GM18870 (cell line): ENCODE measurements at regions not wholly inside any gene's neighbourhood (a gene's known extent, or its start where the extent isn't known, plus 50 kb on each side); places are given as distances from the start of the nearest gene placed in this dataset.
"Not testable (repeated sequence)": the region's sequence is repeated elsewhere in the genome, so short reads cannot be mapped to it uniquely, and the experiment has no call there.

Experiments used
- ATAC-seq: cut with Tn5 transposase; IDR thresholded peaks from one replicate; pipeline ENCODE4 v1.9.1; 2021; ENCODE audit warnings: moderate library complexity; ENCODE audit not compliant: unreplicated experiment

DNA sequence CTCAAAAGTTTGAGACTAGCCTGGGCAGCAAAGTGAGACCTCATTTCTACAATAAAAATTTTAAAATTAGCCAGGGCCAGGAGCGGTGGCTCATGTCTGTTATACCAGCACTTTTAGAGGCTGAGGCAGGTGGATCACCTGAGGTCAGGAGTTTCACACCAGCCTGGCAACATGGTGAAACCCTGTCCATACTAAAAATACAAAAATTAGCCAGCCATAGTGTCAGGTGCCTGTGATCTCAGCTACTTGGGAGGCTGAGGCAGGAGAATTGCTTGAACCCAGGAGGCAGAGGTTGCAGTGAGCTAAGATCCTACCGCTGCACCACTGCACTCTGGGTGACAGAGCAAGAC, 85.1 kb upstream of the MAP4 start:
- ATAC-seq: not testable (repeated sequence)

DNA sequence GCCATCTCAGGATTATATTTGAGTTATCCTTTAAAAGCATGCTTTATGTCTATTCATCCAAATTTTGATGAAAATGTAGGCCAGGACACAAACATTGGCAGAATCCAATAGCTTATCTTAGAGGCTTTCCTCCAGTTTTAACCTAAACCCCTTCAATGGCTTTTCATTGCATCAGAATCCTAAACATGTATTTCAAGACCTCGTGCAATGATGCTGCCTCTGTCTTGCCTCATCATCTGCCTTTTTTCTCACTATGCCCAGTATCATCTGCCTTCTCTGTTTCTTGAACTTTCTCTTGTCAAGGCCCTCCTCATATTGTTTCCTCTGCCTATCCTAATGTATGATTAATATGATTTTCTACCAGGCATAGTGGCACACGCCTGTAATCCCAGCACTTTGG, 76.1 kb upstream of the MAP4 start:
- no peak for ATAC-seq

DNA sequence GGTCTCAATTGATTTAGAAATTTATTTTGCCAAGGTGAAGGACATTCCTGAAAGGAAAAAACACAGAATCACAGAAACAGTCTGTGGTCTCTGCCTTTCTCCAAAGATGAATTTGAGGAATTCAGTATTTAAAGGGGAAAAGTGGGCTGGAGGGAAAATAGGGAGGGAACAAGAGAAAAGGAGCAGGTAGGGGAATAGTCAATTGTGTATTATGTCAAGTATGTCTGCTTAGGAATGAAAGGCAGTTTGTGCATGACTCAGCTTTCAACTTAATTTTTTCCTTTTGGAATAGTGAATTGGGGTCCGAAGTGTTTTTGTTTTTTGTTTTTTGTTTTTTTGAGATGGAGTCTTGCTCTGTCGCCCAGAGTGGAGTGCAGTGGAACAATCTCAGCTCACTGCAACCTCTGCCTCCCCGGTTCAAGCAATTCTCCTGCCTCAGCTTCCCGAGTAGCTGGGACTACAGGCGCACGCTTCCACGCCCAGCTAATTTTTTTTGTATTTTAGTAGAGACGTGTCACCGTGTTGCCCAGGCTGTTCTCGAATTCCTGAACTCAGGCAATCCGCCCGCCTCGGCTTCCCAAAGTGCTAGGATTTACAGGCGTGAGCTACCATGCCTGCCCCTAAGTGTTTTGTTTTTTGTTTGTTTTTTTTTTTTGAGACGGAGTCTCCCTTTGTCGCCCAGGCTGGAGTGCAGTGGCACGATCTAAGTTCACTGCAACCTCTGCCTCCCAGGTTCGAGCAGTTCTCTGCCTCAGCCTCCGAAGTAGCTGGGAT, 74.1 kb upstream of the MAP4 start:
- ATAC-seq: no peak

DNA sequence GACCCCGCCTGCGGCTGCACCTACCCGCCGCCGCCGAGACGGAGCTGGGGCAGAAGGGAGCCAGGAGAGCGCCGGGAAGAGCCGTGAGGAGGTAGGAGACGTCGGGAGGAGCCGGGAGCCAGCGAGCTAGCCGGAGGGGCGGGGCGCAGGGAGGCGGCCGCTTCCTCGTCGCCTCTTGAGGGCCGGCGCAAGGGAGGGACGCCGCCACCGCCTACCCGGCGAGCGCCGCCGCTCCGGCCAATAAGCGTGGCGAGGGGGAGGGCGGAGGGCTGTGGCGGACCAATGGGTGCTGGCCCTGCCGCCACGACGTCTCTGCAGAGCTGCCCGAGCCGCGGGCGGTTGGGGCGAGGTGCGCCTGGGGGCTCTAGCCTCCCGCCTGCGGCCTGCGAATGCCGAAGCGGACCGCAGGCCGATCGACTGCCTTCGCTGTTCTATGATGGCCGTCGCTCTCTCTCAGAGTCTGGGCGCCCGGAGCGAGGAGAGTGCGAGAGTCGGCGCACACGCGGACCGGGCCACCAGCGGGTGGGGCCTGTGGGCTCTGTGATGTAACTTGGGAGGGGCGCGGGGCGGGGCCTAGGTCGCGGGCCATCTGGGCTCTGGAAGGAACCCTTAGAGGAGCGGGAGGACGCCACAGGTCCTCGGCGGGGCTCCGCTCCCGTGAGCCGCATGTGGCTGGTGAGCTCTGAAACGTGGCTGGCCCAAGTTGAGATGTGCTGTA, 72.7 kb upstream of the MAP4 start:
- ATAC-seq: peak; percentile 68

DNA sequence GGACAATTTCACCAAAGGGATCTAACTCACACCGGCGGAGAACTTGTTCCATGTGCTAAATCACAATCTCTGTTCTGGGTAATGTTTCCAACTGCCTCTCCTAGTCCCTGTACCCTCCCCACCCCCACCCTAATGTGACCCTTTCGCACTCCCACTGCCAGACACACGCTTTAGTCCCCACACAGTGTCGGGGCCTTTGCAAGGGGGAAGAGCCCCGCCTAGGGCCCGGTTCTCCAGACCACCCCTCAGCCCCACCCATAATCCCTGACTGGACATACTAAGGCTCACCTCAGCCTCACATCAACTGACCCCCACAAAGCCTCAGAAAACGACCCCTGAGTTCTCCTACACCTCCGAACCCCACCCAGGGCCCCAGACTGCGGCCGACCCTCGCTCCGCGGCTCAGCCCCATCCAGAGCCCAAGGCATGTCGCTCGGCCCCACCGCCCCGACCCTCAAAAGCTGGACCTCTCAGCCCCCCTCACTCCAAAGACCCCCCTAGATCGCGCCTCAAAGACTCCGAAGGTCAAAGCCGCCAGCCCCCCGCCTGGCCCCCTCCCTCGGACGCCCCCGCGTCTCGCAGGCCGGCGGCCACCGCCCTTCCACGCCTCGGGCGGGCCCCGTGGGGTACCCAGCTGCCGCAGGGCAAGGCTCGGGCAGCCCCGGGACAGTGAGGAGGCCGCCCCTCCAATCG, 72.0 kb upstream of the MAP4 start:
- no peak for ATAC-seq

DNA sequence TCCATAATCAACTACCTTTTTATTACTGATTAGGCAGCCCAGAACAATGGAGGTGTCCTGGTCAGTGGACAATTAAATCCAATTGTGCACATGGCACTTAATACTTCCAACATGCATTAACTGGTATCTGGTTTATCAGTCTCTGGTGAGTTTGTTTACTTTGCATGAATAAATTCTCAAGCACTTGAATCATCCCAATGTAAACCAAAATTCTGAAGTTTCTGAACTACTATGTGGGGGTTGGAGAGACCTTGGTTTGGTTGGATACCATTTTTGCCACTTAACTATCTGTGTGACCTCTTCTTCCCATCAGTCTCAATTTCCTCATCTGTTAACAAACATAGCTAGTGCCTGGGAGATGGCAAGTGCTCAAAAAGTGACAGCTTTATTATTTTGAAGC, 70.5 kb upstream of the MAP4 start:
- no peak for ATAC-seq

DNA sequence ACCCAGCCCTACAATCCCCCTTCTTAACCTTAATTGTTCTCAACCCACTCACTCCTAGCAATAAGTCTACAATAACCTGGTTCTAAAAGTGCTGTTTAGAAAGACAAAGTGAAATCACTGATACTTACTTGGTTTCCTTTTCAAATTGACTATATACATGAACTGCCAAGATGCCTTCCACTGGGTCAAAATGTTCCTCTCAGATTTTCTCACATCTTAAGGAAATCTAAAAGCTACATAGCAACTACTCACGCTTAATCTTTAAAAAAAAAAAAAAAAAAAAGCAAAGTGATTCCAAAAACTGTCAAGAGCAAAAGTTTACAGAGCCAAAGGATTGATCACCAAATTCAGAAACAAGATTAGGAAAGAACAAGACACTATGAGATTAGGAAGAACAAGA, 68.7 kb upstream of the MAP4 start:
- ATAC-seq: no peak

DNA sequence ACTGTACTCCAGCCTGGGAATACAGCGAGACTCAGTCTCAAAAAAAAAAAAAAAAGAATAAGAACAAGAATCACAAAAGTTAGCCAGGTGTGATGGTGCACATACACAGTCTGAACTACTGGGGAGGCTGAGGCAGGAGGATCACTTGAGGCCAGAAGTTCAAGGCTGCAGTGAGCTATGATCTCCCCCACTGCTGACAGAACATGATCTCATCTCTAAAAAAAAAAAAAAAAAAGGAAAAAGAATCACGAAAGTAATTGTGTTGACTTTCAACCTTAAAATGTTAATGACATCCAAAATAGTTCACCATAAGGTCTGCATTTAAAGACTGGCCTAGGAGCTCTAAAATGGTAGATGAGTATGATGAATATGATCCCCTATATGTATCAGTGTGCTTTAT, 68.0 kb upstream of the MAP4 start:
- ATAC-seq: no peak

DNA sequence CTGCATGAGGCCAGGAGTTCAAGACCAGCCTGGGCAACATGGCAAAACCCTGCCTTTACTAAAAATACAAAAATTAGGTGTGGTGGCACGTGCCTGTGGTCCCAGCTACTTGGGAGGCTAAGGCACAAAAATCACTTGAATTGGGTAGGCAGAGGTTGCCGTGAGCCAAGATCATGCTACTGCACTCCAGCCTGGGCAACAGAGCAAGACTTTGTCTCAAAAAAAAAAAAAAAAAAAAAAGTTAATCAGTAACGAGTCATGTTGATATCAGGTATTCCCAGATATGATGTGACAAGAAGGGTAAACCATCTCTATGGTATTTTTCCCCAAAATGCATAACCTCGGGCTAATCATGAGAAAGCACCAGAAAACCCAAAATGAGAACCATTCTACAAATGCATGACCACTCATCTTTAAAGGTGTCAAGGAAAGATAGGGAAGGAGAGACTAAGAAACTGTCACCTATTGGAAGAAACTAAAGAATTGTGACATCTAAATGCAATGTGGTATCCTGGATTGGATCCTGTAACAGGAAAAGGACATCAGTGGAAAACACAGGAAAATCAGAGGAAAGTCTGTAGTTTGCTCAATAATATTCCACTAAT, 66.5 kb upstream of the MAP4 start:
- no peak for ATAC-seq

DNA sequence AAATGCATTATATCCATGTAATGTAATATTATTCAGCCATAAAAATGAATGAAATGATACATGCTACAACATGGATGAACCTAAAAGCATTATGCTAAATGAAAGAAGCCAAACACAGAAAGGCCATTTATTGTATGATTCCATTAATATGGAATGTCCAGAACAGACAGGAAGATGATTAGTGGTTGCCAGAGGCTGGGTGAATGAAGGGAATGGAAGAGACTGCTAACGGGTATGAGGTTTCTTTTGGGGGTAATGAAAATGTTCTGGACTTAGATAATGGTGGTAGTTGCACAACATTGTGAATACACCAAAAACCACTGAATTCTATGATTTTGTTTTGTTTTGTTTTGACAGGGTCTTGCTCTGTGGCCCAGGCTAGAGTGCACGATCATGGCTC, 61.6 kb upstream of the MAP4 start:
- no peak for ATAC-seq

DNA sequence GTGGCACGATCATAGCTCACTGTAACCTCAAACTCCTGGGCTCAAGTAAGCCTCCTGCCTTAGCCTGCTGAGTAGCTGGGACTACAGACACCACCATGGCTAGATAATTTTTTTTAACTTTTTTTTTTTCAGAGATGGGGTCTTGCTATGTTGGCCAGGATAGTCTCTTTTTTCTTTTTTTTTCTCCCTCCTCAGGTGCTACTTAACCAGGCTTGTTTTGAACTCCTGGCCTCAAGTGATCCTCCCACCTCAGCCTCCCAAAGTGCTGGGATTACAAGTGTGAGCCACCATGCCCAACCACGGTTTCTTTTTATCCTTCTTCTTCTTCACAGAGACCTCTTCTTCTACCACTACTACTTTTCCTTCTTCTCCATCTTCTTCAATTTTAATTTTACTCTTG, 53.8 kb upstream of the MAP4 start:
- ATAC-seq: no peak

DNA sequence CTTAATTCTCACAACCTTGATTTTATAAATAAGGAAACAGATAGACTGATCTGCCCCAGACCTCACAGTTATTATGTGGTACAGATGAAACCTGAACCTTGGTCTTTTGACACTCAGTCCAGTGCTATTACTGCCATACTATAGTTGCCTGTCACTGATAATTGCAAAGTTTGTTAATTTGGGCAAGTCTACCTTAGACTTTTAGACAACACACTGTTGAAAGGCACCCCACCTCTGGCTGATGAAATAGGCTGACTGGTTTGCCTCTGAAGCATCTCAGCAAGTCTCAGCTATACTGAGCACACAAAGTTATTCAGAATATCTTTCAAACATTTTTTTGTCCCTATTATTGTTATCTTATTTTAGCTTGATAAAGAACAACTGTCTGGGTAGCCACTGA, 53.1 kb upstream of the MAP4 start:
- no peak for ATAC-seq

DNA sequence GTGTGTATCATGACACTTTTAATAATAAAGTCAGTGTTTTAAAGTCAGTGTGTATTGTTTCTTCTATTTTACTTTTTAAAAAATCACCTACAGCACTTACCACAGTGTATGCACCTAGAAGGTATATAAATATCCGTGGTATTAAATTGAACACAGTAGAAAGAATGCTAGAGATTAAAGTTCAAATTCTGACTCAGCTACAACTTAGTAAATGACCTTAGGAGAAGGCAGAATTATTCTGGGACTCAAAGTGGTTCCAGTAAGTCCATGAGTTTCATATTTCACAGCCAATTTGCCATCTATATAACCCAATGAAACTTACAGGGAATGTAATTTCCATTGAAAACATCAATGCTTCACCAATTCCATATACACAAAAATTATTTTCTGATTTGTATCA, 52.7 kb upstream of the MAP4 start:
- ATAC-seq: no peak

DNA sequence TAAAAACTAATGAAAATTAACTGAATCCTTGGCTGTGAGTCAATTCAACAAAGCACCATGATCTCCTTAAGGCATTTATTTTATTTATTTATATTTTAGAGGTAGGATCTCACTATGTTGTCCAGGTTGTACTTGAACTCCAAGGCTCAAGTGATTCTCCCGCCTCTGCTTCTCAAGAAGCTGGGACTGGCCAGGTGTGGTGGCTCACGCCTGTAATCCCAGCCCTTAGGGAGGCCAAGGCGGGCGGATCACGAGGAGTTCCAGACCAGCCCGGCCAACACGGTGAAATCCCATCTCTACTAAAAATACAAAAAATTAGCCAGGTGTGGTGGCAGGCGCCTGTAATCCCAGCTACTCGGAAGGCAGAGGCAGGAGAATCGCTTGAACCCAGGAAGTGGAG, 52.1 kb upstream of the MAP4 start:
- not testable (repeated sequence) for ATAC-seq

DNA sequence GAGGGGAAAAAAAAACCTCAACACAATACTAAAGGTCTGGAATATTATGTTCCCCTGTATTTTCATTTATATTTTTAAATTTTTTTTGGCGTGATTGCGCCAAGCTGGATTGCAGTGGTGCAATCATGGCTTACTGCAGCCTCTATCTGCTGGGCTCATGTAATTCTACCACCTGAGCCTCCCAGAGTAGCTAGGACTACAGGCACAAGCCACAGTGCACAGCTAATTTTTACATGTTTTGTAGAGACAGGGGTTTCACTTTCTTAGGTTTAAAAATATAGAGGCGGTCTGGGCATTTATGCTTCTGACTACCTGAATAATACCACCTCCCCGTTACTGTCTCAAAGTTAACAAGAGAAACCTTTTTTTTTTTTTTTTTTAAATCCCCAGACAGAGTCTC, 51.1 kb upstream of the MAP4 start:
- no peak for ATAC-seq
